ENCODE measurements at regions not wholly inside any gene's neighbourhood (a gene's known extent, or its start where the extent isn't known, plus 50 kb on each side); places are given as distances from the start of the nearest gene placed in this dataset.

DNA sequence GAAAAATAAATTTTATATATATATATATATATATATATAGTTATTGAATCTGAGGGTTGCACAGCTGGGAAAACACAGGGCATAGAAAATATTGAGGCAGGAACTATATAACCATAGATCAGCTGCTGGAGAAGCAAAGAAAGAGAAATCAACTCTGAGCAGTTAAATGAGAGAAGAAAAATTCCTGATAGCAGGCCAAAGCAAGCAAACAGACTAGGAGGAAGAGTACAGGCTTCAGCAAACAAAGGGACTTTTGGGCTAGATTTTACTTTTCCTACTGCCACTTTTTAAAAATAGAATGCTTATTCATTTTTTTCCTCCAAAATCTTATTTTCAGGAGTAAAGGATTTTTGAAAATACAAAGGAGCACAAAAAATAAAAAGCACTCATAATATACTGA, 216.0 kb upstream of the PRKD1 start:
- TF ChIP-seq, protein P1, sequence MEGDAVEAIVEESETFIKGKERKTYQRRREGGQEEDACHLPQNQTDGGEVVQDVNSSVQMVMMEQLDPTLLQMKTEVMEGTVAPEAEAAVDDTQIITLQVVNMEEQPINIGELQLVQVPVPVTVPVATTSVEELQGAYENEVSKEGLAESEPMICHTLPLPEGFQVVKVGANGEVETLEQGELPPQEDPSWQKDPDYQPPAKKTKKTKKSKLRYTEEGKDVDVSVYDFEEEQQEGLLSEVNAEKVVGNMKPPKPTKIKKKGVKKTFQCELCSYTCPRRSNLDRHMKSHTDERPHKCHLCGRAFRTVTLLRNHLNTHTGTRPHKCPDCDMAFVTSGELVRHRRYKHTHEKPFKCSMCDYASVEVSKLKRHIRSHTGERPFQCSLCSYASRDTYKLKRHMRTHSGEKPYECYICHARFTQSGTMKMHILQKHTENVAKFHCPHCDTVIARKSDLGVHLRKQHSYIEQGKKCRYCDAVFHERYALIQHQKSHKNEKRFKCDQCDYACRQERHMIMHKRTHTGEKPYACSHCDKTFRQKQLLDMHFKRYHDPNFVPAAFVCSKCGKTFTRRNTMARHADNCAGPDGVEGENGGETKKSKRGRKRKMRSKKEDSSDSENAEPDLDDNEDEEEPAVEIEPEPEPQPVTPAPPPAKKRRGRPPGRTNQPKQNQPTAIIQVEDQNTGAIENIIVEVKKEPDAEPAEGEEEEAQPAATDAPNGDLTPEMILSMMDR (conservative IDR thresholded peaks at IDR 0.05; ENCODE audit: low read depth, low read length) = no peak
- no peak for TF ChIP-seq EZH2 (IDR thresholded peaks at IDR 0.05; ENCODE audit: borderline replicate concordance, low read depth, low read length, poor library complexity, severe bottlenecking)
